ENCODE measurements at regions not wholly inside any gene's neighbourhood (a gene's known extent, or its start where the extent isn't known, plus 50 kb on each side); places are given as distances from the start of the nearest gene placed in this dataset.
"Not testable (repeated sequence)": the region's sequence is repeated elsewhere in the genome, so short reads cannot be mapped to it uniquely, and the experiment has no call there.

DNA sequence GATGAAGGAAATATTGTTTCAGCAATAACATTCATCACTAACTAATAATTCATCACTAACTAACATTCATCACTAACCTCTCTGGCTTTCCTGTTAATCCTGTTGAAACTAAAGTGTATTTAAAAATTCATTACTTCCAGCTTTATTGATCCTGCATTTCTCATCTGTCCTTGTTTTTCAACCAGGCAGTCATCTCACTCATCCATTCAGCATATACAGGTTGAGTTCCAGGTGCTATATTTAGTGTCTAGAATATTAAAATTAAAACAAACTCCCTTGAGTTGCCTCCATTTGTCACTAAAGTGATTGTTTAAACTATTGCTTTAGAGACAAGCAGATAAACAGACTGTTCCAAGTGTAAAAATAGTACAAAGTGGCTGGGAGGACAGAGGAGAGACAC is 58.1 kb downstream of the ATXN7L3B start:
- FAIRE-seq (no peak), ATAC-seq (no peak), DNase-seq (no peak)
- Histone ChIP-seq H3K4me1 (no peaks in the 10 kb centered on the region), H3K9me3 (no peaks in the 10 kb centered on the region), H3K36me3 (no peaks in the 10 kb centered on the region), H3K27me3 (no peaks in the 10 kb centered on the region), H3K4me3 (no peak overlapping the region), H3K27ac (no peak overlapping the region)
- intact Hi-C loops (cut with DNase I), result no loop called here
- TF ChIP-seq, protein P1, sequence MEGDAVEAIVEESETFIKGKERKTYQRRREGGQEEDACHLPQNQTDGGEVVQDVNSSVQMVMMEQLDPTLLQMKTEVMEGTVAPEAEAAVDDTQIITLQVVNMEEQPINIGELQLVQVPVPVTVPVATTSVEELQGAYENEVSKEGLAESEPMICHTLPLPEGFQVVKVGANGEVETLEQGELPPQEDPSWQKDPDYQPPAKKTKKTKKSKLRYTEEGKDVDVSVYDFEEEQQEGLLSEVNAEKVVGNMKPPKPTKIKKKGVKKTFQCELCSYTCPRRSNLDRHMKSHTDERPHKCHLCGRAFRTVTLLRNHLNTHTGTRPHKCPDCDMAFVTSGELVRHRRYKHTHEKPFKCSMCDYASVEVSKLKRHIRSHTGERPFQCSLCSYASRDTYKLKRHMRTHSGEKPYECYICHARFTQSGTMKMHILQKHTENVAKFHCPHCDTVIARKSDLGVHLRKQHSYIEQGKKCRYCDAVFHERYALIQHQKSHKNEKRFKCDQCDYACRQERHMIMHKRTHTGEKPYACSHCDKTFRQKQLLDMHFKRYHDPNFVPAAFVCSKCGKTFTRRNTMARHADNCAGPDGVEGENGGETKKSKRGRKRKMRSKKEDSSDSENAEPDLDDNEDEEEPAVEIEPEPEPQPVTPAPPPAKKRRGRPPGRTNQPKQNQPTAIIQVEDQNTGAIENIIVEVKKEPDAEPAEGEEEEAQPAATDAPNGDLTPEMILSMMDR (IDR thresholded peaks at IDR 0.05), result no peak

- Histone ChIP-seq H3K4me3 (no peak overlapping the region), H3K4me1 (peaks cover 0 to 4% (median 0%) of the 10 kb centered on the region in 3 donors), H3K27me3 (no peaks in the 10 kb centered on the region), H3K36me3 (no peaks in the 10 kb centered on the region), H3K9me3 (no peaks in the 10 kb centered on the region), H3K27ac (no peak overlapping the region)
- intact Hi-C loops (cut with DNase I), result no loop called here
- FAIRE-seq (no peak), ATAC-seq (no peak), DNase-seq (no peak)
- TF ChIP-seq, protein P1 (IDR thresholded peaks at IDR 0.05), result no peak
Measured at GRCh38 chr12:74598819-74599218, 61.2 kb downstream of the ATXN7L3B start.

- Histone ChIP-seq H3K27me3 (no peaks in the 10 kb centered on the region), H3K27ac (no peak overlapping the region), H3K9me3 (no peaks in the 10 kb centered on the region), H3K4me1 (peaks cover 0 to 4% (median 0%) of the 10 kb centered on the region in 3 donors), H3K36me3 (no peaks in the 10 kb centered on the region), H3K4me3 (no peak overlapping the region)
- intact Hi-C loops (cut with DNase I), result no loop called here
- ATAC-seq, result no peak
- peak in 1 of 6 donors; percentile 25 for DNase-seq
- FAIRE-seq, result no peak
- 20 to 52% methylated on average over 1 of the region's 1 CpG for WGBS, 2 donors
- TF ChIP-seq, protein P1 (IDR thresholded peaks at IDR 0.05), result no peak
Measured at GRCh38 chr12:74599932-74600331, 62.3 kb downstream of the ATXN7L3B start.

DNA sequence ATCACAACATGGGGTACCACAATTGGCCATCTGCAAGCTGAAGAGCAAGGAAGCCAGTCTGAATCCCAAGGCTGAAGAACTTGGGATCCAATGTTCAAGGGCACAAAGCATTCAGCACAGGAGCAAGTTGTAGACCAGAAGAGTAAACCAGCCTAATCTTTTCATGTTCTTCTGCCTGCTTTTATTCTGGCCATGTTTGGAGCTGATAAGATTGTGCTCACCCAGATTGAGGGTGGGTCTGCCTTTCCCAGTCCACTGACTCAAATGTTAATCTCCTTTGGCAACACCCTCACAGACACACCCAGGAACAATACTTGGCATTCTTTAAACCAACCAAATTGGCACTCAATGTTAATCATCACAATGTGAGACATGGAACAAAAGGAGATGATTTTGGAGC is 63.2 kb downstream of the ATXN7L3B start:
- ATAC-seq; H3K36me3 ChIP-seq; intact Hi-C loops (cut with DNase I); H3K4me1 ChIP-seq; FAIRE-seq; H3K27ac ChIP-seq; DNase-seq; H3K9me3 ChIP-seq; H3K4me3 ChIP-seq; H3K27me3 ChIP-seq: not testable (repeated sequence)

- intact Hi-C loops (cut with DNase I), result no loop called here
- Histone ChIP-seq H3K4me3 (no peak overlapping the region), H3K4me1 (peaks cover 0 to 4% (median 0%) of the 10 kb centered on the region in 3 donors), H3K27me3 (no peaks in the 10 kb centered on the region), H3K36me3 (no peaks in the 10 kb centered on the region), H3K27ac (peak overlapping the region in 1 of 4 donors; percentile 25), H3K9me3 (no peaks in the 10 kb centered on the region)
- TF ChIP-seq, protein P1 (IDR thresholded peaks at IDR 0.05), result no peak
- ATAC-seq, result peak in 3 of 4 donors; percentile 48 to 84 (median 78)
- FAIRE-seq, result no peak
- no peak for DNase-seq
- 64 to 79% methylated on average over 2 of the region's 2 CpGs for WGBS, 2 donors
Measured at GRCh38 chr12:74602881-74603672, 65.4 kb downstream of the ATXN7L3B start.
